Vagina (tissue), 2 donors: ENCODE measurements at regions not wholly inside any gene's neighbourhood (a gene's known extent, or its start where the extent isn't known, plus 50 kb on each side); places are given as distances from the start of the nearest gene placed in this dataset.

Source experiments
- CTCF ChIP-seq, 3 experiments: fragments of 450-650 bp in 2 of 3; fragments of 200-600 bp in 1 of 3; sonication (generic) in 1 of 3; IDR thresholded peaks; one replicate each; pipeline ENCODE4 v1.5.1; 2017 to 2019; ENCODE audit warnings: antibody characterized with exemption in 3 of 3, mild to moderate bottlenecking in 2 of 3, moderate library complexity in 2 of 3
- POLR2A ChIP-seq, 2 donors: fragments of 450-650 bp; IDR thresholded peaks; one replicate each; pipeline ENCODE4 v1.6.1; 2017; ENCODE audit warnings: antibody characterized with exemption in 2 of 2, mild to moderate bottlenecking in 2 of 2, moderate library complexity in 2 of 2
- POLR2AphosphoS5 ChIP-seq, 2 donors: sonication (generic); formaldehyde crosslinking; IDR thresholded peaks; one replicate each; pipeline ENCODE4 v1.9.0; 2017; ENCODE audit warnings: antibody characterized with exemption in 2 of 2, mild to moderate bottlenecking in 2 of 2, low read depth in 1 of 2; ENCODE audit not compliant: insufficient read depth in 1 of 2

- TF ChIP-seq CTCF (IDR thresholded peaks at IDR 0.05) (no peak), POLR2A (IDR thresholded peaks at IDR 0.05) (no peak), POLR2AphosphoS5 (IDR thresholded peaks at IDR 0.05; ENCODE audit: insufficient read depth in 1 of 2, low read depth in 1 of 2) (no peak)
Measured at GRCh38 chr7:83850125-83850524, 201.2 kb upstream of the SEMA3E start.
